Esophagus muscularis mucosa (tissue), 4 donors: ENCODE measurements at regions not wholly inside any gene's neighbourhood (a gene's known extent, or its start where the extent isn't known, plus 50 kb on each side); places are given as distances from the start of the nearest gene placed in this dataset.

ENCODE experiments used
- DNase-seq: peaks from one replicate; pipeline ENCODE4 v3.0.0-alpha.2; 2017; ENCODE audit errors: extremely low spot score
- H3K27ac ChIP-seq, 4 donors: fragments of 200-600 bp; sonication (generic); replicated peaks in 1 of 4; 1 replicate in 3 of 4; 2 replicates in 1 of 4; pipeline ENCODE4 v1.5.1; 2016 to 2019; ENCODE audit warnings: mild to moderate bottlenecking in 1 of 4
- H3K27me3 ChIP-seq, 4 donors: fragments of 200-600 bp; sonication (generic); one replicate each; pipeline versions ENCODE4 v1.5.1 to v1.6.0; 2016 to 2019
- H3K36me3 ChIP-seq, 4 donors: fragments of 200-600 bp; sonication (generic); one replicate each; pipeline ENCODE4 v1.5.1; 2016 to 2019
- H3K4me1 ChIP-seq, 4 donors: fragments of 200-600 bp; sonication (generic); one replicate each; pipeline ENCODE4 v1.5.1; 2016 to 2019
- H3K4me3 ChIP-seq, 4 donors: fragments of 200-600 bp; sonication (generic); 1 replicate in 2 of 4; 2 replicates in 2 of 4; pipeline ENCODE4 v1.5.1; 2016 to 2019; ENCODE audit warnings: mild to moderate bottlenecking in 4 of 4, moderate library complexity in 1 of 4
- H3K9me3 ChIP-seq, 4 donors: fragments of 200-600 bp; sonication (generic); 1 replicate in 3 of 4; 2 replicates in 1 of 4; pipeline ENCODE4 v1.5.1; 2016 to 2019
- CTCF ChIP-seq, 3 experiments: fragments of 200-600 bp in 2 of 3; fragments of 450-650 bp in 1 of 3; sonication (generic) in 2 of 3; IDR thresholded peaks; one replicate each; pipeline ENCODE4 v1.5.1; 2017 to 2019; ENCODE audit warnings: antibody characterized with exemption in 3 of 3, mild to moderate bottlenecking in 2 of 3, moderate library complexity in 1 of 3
- EP300 ChIP-seq: sonication (generic); formaldehyde crosslinking; IDR thresholded peaks from one replicate; pipeline ENCODE4 v1.6.1; 2017; ENCODE audit warnings: antibody characterized with exemption
- POLR2A ChIP-seq: fragments of 450-650 bp; IDR thresholded peaks from one replicate; pipeline ENCODE4 v1.6.1; 2017; ENCODE audit warnings: antibody characterized with exemption, moderate library complexity, mild to moderate bottlenecking, low read depth
- POLR2AphosphoS5 ChIP-seq, 2 donors: sonication (generic); formaldehyde crosslinking; IDR thresholded peaks; one replicate each; pipeline ENCODE4 v1.6.1; 2017; ENCODE audit warnings: antibody characterized with exemption in 2 of 2
- WGBS: methylation state at CpG from one replicate; pipeline ENCODE4 v1.1.5; 2018; 5-methylcytosine and 5-hydroxymethylcytosine counted together
- intact Hi-C: fragments of 100-400 bp; cut with DNase I; formaldehyde crosslinking; loops from one replicate; pipeline ENCODE4 v1.15.1; 2023

GRCh38 chr4:106852426-106852825, 183.7 kb downstream of the DKK2 start:
- Histone ChIP-seq H3K4me3 (no peak overlapping the region), H3K4me1 (no peaks in the 10 kb centered on the region), H3K36me3 (no peaks in the 10 kb centered on the region), H3K27ac (no peak overlapping the region), H3K27me3 (no peaks in the 10 kb centered on the region), H3K9me3 (no peaks in the 10 kb centered on the region)
- TF ChIP-seq POLR2A (no peak), EP300 (no peak), CTCF (IDR thresholded peaks at IDR 0.05) (no peak)
- 58% methylated on average over 1 of the region's 1 CpG for WGBS
- intact Hi-C loops = no loop called here
- no peak for DNase-seq

GRCh38 chr4:106851726-106852125, 184.4 kb downstream of the DKK2 start:
- WGBS = 70% methylated on average over 1 of the region's 1 CpG
- intact Hi-C loops = no loop called here
- H3K9me3 ChIP-seq = no peaks in the 10 kb centered on the region
- TF ChIP-seq EP300 = no peak
- H3K4me1 ChIP-seq = no peaks in the 10 kb centered on the region
- H3K27me3 ChIP-seq = no peaks in the 10 kb centered on the region
- H3K27ac ChIP-seq = no peak overlapping the region
- no peak overlapping the region for H3K4me3 ChIP-seq
- no peaks in the 10 kb centered on the region for H3K36me3 ChIP-seq
- DNase-seq = no peak

- no peak overlapping the region for H3K4me3 ChIP-seq
- TF ChIP-seq POLR2A (no peak), POLR2AphosphoS5 (IDR thresholded peaks at IDR 0.05) (no peak), EP300 (no peak), CTCF (IDR thresholded peaks at IDR 0.05) (no peak)
- no peak overlapping the region for H3K27ac ChIP-seq
- no peaks in the 10 kb centered on the region for H3K27me3 ChIP-seq
- no peaks in the 10 kb centered on the region for H3K9me3 ChIP-seq
- no peaks in the 10 kb centered on the region for H3K36me3 ChIP-seq
- 86% methylated on average over 2 of the region's 2 CpGs for WGBS
- intact Hi-C loops = no loop called here
- no peak for DNase-seq
- no peaks in the 10 kb centered on the region for H3K4me1 ChIP-seq
These were observed 185.4 kb downstream of the DKK2 start for GRCh38 chr4:106850691-106851090.

GRCh38 chr4:106835919-106836318, 200.2 kb downstream of the DKK2 start:
- no peak for DNase-seq

GRCh38 chr4:106830879-106831278, 205.2 kb downstream of the DKK2 start:
- intact Hi-C loops = no loop called here
- Histone ChIP-seq H3K4me3 (no peak overlapping the region), H3K27me3 (no peaks in the 10 kb centered on the region), H3K27ac (no peak overlapping the region), H3K4me1 (no peaks in the 10 kb centered on the region), H3K9me3 (no peaks in the 10 kb centered on the region), H3K36me3 (no peaks in the 10 kb centered on the region)
- TF ChIP-seq CTCF (IDR thresholded peaks at IDR 0.05) (no peak), POLR2A (no peak), POLR2AphosphoS5 (IDR thresholded peaks at IDR 0.05) (no peak), EP300 (no peak)
- no peak for DNase-seq

More at GRCh38 chr4:106835919-106836318, 200.2 kb downstream of the DKK2 start:
- TF ChIP-seq CTCF (IDR thresholded peaks at IDR 0.05) (no peak), POLR2AphosphoS5 (IDR thresholded peaks at IDR 0.05) (no peak), EP300 (no peak), POLR2A (no peak)
- no peaks in the 10 kb centered on the region for H3K36me3 ChIP-seq
- H3K4me1 ChIP-seq = no peaks in the 10 kb centered on the region
- no peaks in the 10 kb centered on the region for H3K27me3 ChIP-seq
- H3K4me3 ChIP-seq = no peak overlapping the region
- H3K9me3 ChIP-seq = no peaks in the 10 kb centered on the region
- no peak overlapping the region for H3K27ac ChIP-seq
- intact Hi-C loops = no loop called here
